ENCODE measurements at regions not wholly inside any gene's neighbourhood (a gene's known extent, or its start where the extent isn't known, plus 50 kb on each side); places are given as distances from the start of the nearest gene placed in this dataset.

DNA sequence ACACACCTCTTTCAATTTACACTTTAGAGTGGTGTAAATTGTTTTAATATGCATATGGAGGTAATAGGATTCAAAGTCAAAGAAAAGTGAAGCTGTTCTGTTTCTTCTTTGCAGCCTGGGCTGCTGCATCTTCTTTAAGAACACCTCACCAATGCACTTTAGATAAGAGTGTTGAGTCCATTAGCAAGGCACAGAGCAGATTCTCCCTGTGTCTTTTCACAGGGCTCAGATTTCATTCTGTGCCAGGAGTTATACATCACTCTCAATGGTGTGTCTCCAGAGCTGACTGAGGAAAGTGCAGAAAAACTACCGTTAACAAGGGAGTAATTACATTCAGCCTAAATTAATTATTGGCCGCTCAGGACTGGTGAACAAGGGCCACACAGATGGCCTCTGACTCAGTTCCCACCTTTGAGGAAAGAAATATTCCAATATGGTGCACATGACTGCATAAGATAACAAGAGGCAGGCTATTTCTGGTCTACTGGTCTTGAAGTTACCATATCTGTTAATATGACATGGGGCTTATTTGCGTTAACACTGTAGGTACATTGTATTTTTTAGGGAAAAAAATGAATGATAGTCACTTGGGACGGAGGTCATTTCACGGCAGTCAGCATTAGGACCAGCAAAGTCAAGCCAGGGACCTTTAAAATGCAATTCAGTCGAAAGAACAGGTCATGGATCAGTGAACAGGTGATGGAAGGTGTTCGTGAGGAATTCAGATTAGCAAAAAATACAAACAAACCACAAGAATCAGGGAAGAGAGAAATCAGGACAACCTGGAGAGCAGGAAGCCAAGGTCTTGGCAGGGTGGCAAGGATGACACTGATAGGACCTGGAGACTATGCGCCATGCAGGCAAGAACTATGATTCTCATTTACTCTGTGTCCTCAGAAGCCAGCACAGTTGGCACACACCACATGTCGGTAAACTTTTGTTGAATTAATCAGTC lies 203.7 kb downstream of the TBX18 start:
- no peak for TF ChIP-seq CHD2 (IDR thresholded peaks at IDR 0.05; ENCODE audit: low read depth, low read length)
- TF ChIP-seq POLR2AphosphoS5 (IDR thresholded peaks at IDR 0.05; ENCODE audit: control insufficient read depth, insufficient read depth, low read depth, low read length), result no peak
- no peak for TF ChIP-seq ZNF785 (CRISPR knock-in tag; IDR thresholded peaks at IDR 0.05)
- no peak for TF ChIP-seq ZBTB1 (CRISPR knock-in tag; IDR thresholded peaks at IDR 0.05; ENCODE audit: borderline replicate concordance, low read depth)
- TF ChIP-seq FOXP1 (CRISPR knock-in tag; IDR thresholded peaks at IDR 0.05), result no peak
- TF ChIP-seq TEAD4 (IDR thresholded peaks at IDR 0.05; ENCODE audit: low read length), result no peak
- TF ChIP-seq TEAD4 (CRISPR knock-in tag; IDR thresholded peaks at IDR 0.05; ENCODE audit: borderline replicate concordance), result no peak
- TF ChIP-seq, protein P1, sequence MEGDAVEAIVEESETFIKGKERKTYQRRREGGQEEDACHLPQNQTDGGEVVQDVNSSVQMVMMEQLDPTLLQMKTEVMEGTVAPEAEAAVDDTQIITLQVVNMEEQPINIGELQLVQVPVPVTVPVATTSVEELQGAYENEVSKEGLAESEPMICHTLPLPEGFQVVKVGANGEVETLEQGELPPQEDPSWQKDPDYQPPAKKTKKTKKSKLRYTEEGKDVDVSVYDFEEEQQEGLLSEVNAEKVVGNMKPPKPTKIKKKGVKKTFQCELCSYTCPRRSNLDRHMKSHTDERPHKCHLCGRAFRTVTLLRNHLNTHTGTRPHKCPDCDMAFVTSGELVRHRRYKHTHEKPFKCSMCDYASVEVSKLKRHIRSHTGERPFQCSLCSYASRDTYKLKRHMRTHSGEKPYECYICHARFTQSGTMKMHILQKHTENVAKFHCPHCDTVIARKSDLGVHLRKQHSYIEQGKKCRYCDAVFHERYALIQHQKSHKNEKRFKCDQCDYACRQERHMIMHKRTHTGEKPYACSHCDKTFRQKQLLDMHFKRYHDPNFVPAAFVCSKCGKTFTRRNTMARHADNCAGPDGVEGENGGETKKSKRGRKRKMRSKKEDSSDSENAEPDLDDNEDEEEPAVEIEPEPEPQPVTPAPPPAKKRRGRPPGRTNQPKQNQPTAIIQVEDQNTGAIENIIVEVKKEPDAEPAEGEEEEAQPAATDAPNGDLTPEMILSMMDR (IDR thresholded peaks at IDR 0.05 in 2 of 3, conservative IDR thresholded peaks at IDR 0.05 in 1 of 3; ENCODE audit: insufficient read depth in 2 of 3, low read depth in 1 of 3, low read length in 3 of 3), result no peak
- TF ChIP-seq, protein P2, sequence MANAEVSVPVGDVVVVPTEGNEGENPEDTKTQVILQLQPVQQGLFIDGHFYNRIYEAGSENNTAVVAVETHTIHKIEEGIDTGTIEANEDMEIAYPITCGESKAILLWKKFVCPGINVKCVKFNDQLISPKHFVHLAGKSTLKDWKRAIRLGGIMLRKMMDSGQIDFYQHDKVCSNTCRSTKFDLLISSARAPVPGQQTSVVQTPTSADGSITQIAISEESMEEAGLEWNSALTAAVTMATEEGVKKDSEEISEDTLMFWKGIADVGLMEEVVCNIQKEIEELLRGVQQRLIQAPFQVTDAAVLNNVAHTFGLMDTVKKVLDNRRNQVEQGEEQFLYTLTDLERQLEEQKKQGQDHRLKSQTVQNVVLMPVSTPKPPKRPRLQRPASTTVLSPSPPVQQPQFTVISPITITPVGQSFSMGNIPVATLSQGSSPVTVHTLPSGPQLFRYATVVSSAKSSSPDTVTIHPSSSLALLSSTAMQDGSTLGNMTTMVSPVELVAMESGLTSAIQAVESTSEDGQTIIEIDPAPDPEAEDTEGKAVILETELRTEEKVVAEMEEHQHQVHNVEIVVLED (CRISPR knock-in tag; IDR thresholded peaks at IDR 0.05), result no peak
- TF ChIP-seq ZNF707 (CRISPR knock-in tag; conservative IDR thresholded peaks at IDR 0.05), result no peak
- TF ChIP-seq E2F3 (CRISPR knock-in tag; IDR thresholded peaks at IDR 0.05), result no peak
- TF ChIP-seq ZC3H11A (IDR thresholded peaks at IDR 0.05; ENCODE audit: low read depth, low read length), result no peak
- no peak for TF ChIP-seq DACH1 (IDR thresholded peaks at IDR 0.05; ENCODE audit: partially characterized antibody)
- TF ChIP-seq, protein P3, sequence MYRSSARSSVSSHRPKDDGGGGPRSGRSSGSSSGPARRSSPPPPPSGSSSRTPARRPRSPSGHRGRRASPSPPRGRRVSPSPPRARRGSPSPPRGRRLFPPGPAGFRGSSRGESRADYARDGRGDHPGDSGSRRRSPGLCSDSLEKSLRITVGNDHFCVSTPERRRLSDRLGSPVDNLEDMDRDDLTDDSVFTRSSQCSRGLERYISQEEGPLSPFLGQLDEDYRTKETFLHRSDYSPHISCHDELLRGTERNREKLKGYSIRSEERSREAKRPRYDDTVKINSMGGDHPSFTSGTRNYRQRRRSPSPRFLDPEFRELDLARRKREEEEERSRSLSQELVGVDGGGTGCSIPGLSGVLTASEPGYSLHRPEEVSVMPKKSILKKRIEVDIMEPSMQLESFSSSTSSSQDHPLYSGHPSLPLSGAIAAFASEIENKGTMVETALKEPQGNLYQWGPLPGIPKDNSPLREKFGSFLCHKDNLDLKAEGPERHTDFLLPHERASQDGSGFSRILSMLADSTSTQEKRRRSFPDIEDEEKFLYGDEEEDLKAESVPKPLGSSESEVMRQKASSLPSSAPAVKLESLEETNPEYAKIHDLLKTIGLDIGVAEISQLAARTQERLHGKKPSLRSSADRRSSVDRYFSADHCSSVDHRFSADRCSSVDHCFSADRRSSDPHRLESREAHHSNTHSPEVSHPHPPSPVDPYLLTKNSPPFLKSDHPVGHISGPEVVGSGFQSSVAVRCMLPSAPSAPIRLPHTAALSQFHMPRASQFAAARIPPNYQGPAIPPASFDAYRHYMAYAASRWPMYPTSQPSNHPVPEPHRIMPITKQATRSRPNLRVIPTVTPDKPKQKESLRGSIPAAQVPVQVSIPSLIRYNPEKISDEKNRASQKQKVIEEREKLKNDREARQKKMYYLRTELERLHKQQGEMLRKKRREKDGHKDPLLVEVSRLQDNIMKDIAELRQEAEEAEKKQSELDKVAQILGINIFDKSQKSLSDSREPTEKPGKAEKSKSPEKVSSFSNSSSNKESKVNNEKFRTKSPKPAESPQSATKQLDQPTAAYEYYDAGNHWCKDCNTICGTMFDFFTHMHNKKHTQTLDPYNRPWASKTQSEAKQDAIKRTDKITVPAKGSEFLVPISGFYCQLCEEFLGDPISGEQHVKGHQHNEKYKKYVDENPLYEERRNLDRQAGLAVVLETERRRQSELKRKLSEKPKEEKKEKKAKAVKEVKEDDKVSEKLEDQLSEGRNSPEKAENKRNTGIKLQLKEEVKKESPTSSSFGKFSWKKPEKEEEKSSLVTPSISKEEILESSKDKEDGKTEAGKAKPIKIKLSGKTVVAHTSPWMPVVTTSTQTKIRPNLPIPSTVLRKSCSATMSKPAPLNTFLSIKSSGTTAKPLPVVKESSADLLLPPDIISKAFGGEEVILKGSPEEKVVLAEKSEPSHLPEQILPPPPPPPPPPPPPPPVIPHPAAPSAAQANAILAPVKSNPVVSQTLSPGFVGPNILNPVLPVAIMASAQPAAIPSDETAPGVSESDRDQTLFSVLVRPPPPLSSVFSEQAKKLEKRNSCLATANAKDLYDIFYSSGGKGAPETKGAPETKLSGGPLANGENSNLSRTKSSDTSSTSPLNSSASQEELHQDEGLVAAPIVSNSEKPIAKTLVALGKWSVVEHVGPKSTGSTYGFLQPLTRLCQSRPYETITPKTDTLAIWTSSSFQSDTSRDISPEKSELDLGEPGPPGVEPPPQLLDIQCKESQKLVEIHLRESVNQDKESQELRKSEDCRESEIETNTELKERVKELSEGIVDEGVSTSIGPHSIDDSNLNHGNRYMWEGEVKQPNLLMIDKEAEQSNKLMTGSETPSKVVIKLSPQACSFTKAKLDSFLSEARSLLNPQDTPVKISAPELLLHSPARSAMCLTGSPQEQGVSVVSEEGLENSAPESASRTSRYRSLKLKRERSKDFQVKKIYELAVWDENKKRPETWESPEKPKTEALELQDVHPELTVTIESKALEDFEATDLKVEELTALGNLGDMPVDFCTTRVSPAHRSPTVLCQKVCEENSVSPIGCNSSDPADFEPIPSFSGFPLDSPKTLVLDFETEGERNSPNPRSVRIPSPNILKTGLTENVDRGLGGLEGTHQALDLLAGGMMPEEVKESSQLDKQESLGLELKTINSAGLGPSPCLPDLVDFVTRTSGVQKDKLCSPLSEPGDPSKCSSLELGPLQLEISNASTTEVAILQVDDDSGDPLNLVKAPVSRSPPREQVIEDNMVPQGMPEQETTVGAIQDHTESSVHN (IDR thresholded peaks at IDR 0.05; ENCODE audit: borderline replicate concordance in 1 of 2, low read depth in 1 of 2), result no peak

All from K562 (cell line).